HT1080 (cell line): ENCODE measurements at regions not wholly inside any gene's neighbourhood (a gene's known extent, or its start where the extent isn't known, plus 50 kb on each side); places are given as distances from the start of the nearest gene placed in this dataset.
"Not testable (repeated sequence)": the region's sequence is repeated elsewhere in the genome, so short reads cannot be mapped to it uniquely, and the experiment has no call there.

Experiments
- DNase-seq: peaks from one replicate; pipeline ENCODE4 v3.0.0-alpha.2; 2015; ENCODE audit warnings: low read depth

DNA sequence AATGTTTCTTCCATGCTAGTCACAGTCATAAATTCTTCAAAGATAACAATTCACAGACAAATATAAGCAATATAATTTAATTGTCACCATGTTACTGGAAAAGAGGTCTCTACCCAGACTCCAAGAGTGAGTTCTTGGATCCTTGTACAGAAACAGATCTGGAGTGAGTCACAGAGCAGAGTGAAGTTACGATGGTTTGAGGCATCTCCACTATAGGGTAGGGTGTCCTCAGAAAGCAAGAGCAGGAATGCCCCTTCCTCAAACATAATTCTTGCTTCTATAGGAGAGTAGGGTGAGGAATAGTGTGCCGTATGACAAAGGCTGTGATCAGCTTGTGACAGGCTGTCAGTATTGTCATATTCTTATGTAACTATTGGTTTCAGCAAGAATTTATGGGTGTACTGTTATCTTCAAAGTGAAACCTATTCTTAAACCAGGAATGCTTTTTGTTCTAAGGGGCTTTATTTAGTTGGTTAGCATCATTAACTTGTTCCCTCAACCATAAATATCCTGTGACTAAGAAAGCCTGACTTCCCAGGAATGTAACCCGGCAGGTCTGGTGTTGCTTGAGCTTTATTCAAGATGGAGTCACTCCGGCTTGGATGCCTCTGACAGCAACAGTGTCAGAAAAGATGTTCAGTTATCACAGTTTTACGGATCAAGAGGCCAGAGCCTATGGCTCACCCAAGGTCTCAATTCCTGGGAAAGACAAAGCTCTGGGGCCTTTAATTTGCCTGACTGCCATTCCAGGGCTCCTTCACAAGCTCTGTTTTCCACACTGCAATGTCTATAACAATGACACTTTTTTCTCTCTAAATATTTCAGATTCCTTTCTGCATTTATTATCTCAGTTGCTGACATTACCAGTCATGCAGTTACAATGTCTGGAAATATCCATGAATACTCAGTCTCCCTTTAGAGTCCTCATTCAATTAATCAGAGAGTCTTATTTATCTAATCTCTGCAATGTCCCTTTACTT is 298.6 kb downstream of the C6orf118 start:
- no peak for DNase-seq

DNA sequence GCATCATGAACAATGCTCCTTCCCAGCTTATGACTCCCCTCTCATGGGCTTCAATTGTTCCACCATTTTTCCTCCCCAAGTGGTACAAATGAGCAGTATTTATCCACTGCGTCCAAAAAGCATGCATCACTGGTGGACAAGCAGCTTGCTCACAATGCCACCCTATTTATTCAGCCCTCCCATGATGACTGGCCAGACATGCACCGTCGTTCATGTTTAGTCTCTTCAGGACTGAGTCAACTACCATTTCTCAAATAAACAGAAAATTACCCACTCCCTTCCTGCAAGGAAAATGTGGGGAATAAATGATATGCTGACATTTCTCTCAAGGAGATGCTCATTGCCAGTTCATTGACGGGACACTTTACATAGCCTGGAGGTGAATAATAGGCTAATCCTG is 300.4 kb downstream of the C6orf118 start:
- DNase-seq: no peak

- no peak for DNase-seq
Observed at GRCh38 chr6:165002866-165003265, 306.5 kb downstream of the C6orf118 start.

- DNase-seq: no peak
Observed at GRCh38 chr6:165002358-165002757, 307.0 kb downstream of the C6orf118 start.

DNA sequence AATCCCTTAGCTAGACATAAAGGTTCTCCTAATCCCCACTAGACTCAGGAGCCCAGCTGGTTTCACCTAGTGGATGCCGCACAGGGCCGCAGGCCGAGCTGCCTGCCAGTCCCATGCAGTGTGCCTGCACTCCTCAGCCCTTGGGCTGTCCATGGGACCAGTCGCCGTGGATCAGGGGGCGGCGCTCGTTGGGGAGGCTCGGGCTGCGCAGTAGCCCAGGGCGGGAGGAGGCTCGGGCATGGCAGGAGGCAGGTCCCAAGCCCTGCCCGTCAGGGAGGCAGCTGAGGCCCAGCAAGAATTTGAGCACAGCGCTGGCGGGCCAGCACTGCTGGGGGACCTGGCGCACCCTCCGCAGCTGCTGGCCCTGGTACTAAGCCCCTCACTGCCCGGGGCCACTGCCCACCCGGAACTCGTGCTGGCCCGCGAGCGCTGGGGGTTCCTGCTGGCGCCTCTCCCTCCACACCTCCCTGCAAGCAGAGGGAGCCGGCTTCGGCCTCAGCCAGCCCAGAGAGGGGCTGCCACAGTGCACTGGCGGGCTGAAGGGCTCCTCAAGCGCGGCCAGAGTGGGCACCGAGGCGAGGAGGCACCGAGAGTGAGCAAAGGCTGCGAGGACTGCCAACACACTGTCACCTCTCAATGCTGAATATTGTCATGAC is 307.8 kb downstream of the C6orf118 start:
- DNase-seq: no peak

DNA sequence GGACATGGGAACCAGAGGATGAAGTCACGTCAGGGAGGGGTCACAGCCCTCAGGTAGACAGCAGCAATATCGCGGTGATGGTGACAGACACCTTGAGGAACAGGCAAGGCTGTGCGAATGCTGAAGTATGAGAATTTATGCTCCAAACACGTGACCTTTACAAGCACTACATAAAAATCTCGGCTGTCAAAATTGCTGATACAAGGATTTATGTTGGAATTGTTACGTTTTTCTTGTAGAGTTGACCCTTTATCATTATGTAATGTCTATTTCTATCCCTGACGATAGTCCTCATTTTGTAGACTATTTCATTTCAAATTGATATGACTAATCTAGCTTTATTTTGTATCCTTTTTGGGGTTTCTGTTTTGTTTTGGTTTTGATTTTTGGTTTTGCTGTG is 311.1 kb downstream of the C6orf118 start:
- no peak for DNase-seq

DNA sequence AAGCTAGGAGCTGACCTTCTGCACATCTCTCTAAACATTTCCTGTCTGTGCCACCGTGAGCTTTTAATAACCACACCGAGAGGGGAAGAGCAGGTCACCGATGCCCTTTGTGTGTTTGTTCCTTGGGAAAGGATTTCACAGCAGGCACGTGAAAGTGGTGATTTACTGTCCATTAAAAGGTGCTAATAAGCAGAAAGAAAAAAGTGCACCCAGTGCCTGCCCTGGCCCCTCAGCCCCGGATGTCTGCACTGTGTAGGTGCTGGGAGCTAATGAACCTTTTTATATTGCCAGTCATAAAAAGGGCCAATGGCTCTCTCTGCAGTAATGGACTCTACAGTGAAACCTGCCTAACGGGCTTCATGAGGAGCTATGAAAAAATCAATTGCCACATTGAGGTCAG is 312.6 kb downstream of the C6orf118 start:
- DNase-seq: no peak

DNA sequence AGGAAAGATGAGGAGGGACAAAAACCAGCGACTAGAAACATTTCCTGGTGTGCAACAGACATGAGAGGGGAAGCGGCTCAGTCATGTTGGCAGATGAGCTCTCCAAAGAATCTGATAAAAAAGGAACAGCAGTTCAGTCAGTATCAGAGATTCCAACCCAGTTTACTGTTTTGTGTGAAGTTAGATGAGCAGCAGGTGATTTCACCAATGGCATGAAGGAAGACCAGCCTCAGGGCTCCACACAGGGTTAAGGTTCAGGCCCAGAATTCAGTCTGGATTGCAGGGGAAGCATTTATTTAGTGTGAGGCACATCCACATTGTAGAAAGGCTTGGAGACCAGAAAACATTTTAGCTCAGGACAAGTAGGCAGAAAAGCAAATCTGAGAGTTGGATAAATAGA is 317.8 kb downstream of the C6orf118 start:
- DNase-seq: no peak

DNA sequence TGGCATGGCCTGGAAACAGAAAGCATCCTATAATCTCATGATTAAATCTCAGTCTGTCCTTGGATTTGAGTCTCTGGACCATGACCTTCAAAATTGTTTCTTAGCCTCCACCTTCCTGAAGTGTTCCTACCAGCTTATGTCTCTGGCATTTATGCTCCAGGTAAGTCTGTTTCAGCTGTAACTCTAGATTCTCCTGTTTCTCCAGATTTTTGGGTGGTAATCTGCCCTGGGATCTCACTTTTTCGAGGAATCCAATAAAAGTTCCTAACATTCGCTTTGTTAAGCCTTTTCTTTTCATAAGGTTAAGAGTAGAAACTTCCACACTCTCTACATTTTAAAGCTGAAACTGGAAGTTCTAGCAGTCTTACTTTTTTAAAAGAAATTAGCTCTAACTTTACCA is 318.5 kb downstream of the C6orf118 start:
- no peak for DNase-seq

GRCh38 chr6:164982389-164982788 is 327.0 kb downstream of the C6orf118 start:
- no peak for DNase-seq

DNA sequence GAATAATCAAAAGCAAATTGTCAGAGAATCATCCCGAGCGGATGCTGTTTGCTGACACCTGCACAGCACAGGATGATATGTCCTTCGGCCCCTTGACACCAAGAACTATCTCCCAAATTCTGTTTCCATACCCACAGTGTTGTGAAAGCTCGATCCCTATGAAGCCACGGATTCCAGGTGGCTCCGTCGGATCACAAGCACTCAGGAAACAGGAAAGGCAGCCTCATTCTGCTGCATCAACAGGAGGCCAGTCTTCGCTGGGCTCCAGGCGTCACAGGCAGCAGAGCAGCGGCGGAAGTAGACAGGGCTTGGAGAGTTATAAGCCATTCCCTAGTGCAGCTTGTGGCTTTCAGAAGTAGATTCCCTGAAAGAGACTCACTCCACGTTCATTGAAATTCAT is 342.3 kb downstream of the C6orf118 start:
- DNase-seq: no peak

- no peak for DNase-seq
Observed at GRCh38 chr6:164962805-164963204, 346.6 kb downstream of the C6orf118 start.

- no peak for DNase-seq
Observed at GRCh38 chr6:164947164-164947563, 362.2 kb downstream of the C6orf118 start.

GRCh38 chr6:164942271-164942670 is 367.1 kb downstream of the C6orf118 start:
- DNase-seq: no peak

DNA sequence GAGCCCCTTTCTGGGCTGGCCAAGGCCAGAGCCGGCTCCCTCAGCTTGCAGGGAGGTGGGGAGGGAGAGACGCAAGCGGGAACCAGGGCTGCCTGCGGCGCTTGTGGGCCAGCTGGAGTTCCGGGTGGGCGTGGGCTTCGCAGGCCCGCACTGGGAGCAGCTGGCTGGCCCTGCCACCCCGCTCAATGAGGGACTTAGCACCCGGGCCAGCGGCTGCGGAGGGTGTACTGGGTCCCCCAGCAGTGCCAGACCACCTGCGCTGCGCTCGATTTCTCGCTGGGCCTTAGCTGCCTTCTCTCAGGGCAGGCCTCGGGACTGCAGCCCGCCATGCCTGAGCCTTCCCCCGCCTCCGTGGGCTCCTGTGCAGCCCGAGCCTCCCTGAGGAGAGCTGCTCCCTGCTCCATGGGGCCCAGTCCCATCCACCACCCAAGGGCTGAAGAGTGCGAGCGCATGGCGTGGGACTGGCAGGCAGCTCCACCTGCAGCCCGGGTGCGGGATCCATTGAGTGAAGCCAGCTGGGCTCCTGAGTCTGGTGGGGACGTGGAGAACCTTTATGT is 376.1 kb downstream of the C6orf118 start:
- DNase-seq: not testable (repeated sequence)

DNA sequence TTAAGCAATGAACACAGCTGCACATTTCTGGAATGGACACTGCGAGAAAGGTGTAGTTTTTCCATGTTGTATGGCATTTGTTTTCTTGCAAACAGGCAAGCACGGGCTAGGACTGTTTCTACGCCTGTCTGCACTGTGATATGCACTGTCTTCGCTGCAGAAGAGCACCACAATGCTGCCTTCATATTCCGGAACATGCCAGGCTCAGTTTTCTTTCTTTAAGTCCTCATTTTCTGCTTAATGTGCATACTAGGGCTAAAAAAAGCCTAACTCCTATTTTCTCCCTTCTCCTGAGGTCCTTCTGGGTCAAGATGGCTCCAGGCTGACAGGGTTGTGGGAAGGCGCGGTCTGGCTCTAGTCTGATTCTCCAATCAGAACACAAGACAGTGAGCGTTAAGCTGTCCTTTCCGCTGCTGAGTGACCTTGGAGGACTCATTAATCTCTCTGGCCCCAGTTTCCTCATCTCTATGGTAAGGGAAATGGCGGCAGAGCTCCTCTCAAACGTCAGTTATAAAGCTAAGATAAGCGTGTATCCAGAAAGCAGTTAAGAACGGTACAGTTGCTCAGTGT is 379.9 kb downstream of the C6orf118 start:
- DNase-seq: no peak

- no peak for DNase-seq
Observed at GRCh38 chr6:164928728-164929407, 380.5 kb downstream of the C6orf118 start.

GRCh38 chr6:164928057-164928727 is 381.2 kb downstream of the C6orf118 start:
- DNase-seq: no peak

GRCh38 chr6:164927288-164928056 is 381.9 kb downstream of the C6orf118 start:
- peak; percentile 72 for DNase-seq

DNA sequence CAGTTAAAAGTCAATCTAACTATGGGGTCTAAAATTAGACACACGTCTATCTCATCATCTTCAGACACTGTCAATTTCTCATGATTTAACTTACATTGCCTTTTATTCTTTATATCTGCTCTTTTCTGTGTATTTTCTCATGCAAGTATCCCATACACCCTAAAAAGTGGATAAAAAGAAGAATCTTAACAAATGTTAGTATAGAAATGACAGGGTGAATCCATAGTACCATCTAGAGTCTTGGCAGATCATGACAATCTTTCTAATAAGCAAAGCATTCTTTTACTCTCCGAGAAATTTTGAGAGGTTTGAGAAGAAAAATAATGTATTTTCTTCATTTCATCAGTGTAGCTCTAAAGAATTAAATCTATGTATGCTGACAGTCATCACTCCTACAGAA is 382.7 kb downstream of the C6orf118 start:
- no peak for DNase-seq
